Ovary (tissue), 7 donors: ENCODE measurements at regions not wholly inside any gene's neighbourhood (a gene's known extent, or its start where the extent isn't known, plus 50 kb on each side); places are given as distances from the start of the nearest gene placed in this dataset.
"Not testable (repeated sequence)": the region's sequence is repeated elsewhere in the genome, so short reads cannot be mapped to it uniquely, and the experiment has no call there.

Experiments
- DNase-seq, 5 donors: peaks; one replicate each; pipeline ENCODE4 v3.0.0-alpha.2; 2019 to 2020
- H3K27ac ChIP-seq, 2 donors: fragments of 200-600 bp; one replicate each; pipeline versions ENCODE4 v1.5.1 to v1.8.0; 2019 to 2022
- H3K27me3 ChIP-seq: fragments of 200-600 bp; one replicate; pipeline ENCODE4 v1.8.0; 2022
- H3K36me3 ChIP-seq: fragments of 200-600 bp; sonication (generic); one replicate; pipeline ENCODE4 v1.5.1; 2019
- H3K4me1 ChIP-seq: one replicate; pipeline ENCODE4 v1.8.1; 2013; ENCODE audit warnings: mild to moderate bottlenecking, moderate library complexity; ENCODE audit not compliant: insufficient read depth
- H3K4me3 ChIP-seq: fragments of 200-600 bp; sonication (generic); one replicate; pipeline ENCODE4 v1.5.1; 2017
- H3K9me3 ChIP-seq, 2 donors: fragments of 200-600 bp in 1 of 2; sonication (generic) in 1 of 2; one replicate each; pipeline versions ENCODE4 v1.5.1 to v1.8.1; 2013 to 2019; ENCODE audit warnings: mild to moderate bottlenecking in 1 of 2, moderate library complexity in 1 of 2
- EP300 ChIP-seq: sonication (generic); formaldehyde crosslinking; IDR thresholded peaks from one replicate; pipeline ENCODE4 v1.6.1; 2017; ENCODE audit warnings: antibody characterized with exemption
- POLR2A ChIP-seq: fragments of 450-650 bp; IDR thresholded peaks from one replicate; pipeline ENCODE4 v1.6.1; 2017; ENCODE audit warnings: antibody characterized with exemption, mild to moderate bottlenecking, moderate library complexity
- WGBS, 3 donors: extraction: QIAGEN DNeasy Blood & Tissue Kit in 1 of 3; methylation state at CpG; one replicate each; pipeline versions ENCODE4 v1.1.5 to v1.1.7; 2013 to 2017; 5-methylcytosine and 5-hydroxymethylcytosine counted together
- intact Hi-C, 4 donors: fragments of 100-400 bp; cut with DNase I; formaldehyde crosslinking; loops; one replicate each; pipeline versions ENCODE4 v1.11.0 to v1.15.1; 2022 to 2023
- TF ChIP-seq, protein P1 (sequence below), 3 donors: fragments of 450-650 bp in 2 of 3; fragments of 200-600 bp in 1 of 3; IDR thresholded peaks; one replicate each; pipeline versions ENCODE4 v1.5.1 to v1.8.0; 2016 to 2022; ENCODE audit warnings: antibody characterized with exemption in 3 of 3, mild to moderate bottlenecking in 1 of 3
- donor health status: DM: no; HTN: no; CAD: no; lungs with moderate emphysema.
- donor health status: DM: no; HTN: no; CAD: no.
- donor health status: Bipolar disorder and iron deficiency.
- donor health status: DM: no; HTN: no; CAD: no.
- donor health status: DM: yes; HTN: yes; CAD: no.

DNA sequence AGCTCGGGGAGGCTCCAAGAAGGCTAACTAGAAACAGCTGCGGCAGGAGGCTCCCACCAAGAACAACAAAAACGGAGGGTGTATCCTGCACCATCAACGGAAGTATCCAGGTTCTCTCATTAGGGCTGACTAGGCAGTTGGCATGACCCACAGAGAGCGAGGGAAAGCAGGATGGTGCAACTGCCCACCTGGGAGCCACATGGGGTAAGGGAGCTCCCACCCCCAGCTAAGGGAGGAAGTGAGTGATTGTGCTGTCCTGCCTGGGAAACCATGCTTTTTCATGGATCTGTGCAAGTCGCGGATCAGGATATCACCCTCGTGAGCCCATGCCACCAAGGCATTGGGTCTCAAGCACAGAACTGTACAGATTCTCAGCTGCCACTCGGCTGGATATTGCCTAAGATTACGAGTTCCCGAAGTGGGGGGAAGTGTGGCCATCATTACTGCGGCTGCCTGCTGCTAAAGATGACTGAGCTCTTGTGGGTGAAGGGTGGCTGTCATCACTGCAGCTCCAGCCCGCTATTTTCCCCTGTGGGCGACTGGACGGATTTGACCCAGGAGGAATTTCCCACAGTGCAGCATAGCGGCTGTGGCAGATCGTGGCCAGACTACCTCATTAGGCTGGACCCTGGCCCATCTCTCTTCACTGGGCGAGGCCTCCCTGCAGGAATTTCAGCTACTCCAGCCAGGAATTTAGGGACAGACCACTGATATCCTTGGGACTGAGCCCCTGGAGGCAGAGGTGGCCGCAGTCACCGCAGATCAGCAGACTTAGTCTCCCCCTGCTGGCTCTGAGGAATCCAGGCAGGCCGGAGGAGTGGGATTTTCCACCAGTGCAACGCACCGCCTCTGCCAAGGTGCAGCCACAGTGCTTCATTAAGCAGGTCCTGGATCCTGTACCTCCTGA is 515.7 kb downstream of the FRK start:
- no peaks in the 10 kb centered on the region for H3K4me1 ChIP-seq
- WGBS, 3 donors, result 85 to 88% (median 88%) methylated on average over 22 to 23 of the region's 23 CpGs
- H3K9me3 ChIP-seq, result no peaks in the 10 kb centered on the region
- no peak for DNase-seq
- H3K27ac ChIP-seq, result no peak overlapping the region
- intact Hi-C loops, result no loop called here
- no peaks in the 10 kb centered on the region for H3K27me3 ChIP-seq
- no peak overlapping the region for H3K4me3 ChIP-seq
- no peaks in the 10 kb centered on the region for H3K36me3 ChIP-seq
- TF ChIP-seq, protein P1, sequence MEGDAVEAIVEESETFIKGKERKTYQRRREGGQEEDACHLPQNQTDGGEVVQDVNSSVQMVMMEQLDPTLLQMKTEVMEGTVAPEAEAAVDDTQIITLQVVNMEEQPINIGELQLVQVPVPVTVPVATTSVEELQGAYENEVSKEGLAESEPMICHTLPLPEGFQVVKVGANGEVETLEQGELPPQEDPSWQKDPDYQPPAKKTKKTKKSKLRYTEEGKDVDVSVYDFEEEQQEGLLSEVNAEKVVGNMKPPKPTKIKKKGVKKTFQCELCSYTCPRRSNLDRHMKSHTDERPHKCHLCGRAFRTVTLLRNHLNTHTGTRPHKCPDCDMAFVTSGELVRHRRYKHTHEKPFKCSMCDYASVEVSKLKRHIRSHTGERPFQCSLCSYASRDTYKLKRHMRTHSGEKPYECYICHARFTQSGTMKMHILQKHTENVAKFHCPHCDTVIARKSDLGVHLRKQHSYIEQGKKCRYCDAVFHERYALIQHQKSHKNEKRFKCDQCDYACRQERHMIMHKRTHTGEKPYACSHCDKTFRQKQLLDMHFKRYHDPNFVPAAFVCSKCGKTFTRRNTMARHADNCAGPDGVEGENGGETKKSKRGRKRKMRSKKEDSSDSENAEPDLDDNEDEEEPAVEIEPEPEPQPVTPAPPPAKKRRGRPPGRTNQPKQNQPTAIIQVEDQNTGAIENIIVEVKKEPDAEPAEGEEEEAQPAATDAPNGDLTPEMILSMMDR (IDR thresholded peaks at IDR 0.05), result no peak
- TF ChIP-seq POLR2A, result no peak
- TF ChIP-seq EP300, result no peak

DNA sequence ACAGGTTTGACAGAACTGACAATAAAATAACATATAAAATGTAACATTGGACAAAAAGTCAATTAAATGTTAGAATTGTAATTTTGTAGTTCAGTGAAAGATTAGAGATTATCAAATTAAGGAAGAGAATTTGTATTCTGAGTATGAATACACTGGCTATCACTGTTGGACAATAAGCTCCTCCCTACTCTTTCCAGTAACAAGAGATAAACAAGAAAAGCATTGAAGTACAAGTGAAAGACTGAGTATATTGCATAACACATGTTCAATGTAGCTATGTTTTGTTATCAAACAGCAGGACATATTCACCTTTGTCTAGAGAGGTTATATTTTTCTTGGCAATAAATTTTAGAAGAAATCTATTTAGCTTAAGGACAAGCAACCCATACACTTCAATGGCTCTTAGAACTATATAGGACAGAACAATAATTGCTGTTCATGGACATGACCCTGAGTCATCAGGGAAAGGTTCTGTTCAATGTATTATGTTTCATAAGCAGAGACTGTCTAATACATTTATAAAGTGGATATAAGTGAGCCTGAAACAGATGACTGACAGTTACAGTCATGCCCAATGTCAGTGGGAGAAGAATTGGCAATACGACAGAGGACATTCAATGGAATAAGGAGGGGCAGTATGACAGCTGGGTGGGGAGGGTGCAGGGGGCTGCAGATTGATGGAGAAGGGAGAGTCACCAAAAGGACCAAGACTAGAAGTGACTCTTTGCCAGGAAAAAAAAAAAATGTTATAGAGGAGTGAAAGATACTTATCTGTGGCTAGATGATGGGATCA is 520.4 kb downstream of the FRK start:
- H3K36me3 ChIP-seq, result no peaks in the 10 kb centered on the region
- H3K9me3 ChIP-seq, result no peaks in the 10 kb centered on the region
- TF ChIP-seq EP300, result no peak
- no peak for TF ChIP-seq POLR2A
- TF ChIP-seq, protein P1 (IDR thresholded peaks at IDR 0.05), result no peak
- H3K27me3 ChIP-seq, result no peaks in the 10 kb centered on the region
- H3K4me1 ChIP-seq, result no peaks in the 10 kb centered on the region
- H3K27ac ChIP-seq, result no peak overlapping the region
- 79 to 95% (median 89%) methylated on average over 1 of the region's 1 CpG for WGBS, 3 donors
- H3K4me3 ChIP-seq, result no peak overlapping the region
- DNase-seq, result no peak
- intact Hi-C loops, result no loop called here

DNA sequence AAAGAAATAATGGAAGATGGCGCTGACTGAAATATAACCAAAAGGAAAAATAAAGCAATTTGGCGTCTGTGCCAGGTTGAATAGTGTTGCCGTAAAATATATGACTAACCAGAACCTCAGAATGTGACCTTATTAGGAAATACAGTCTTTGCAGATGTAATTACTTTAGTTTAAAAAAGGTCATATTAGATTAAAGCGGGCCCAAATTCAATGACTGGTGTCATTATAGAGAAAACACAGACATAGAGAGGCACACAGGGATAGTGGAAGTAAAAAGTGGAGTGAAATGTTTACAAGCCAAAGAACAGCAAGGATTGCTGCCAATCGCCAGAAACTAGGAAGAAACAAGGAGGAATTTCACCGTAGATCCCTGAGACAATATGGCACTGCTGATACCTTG is 521.2 kb downstream of the FRK start:
- 88 to 92% (median 89%) methylated on average over 6 of the region's 6 CpGs for WGBS, 3 donors
- TF ChIP-seq POLR2A, result no peak
- no peak for TF ChIP-seq EP300
- TF ChIP-seq, protein P1 (IDR thresholded peaks at IDR 0.05), result no peak

DNA sequence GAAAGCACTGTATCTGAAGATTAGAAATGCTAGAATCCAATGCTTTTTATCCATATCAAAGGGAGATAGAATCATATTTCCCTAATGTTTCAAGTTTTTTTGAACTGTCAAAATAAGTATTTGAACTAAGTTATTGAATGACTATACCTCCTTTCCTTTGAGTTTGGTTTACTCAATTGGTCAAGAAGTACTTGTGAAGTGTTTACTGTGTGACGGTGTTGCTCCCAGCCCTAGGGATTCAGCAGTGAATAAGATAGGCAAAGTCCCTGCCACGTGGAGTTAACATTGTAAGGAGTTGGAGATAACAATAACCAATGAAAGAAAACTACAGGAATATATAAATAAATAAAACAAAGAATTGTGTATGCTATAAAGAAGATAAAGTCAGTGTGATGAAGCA is 535.9 kb downstream of the FRK start:
- Histone ChIP-seq H3K9me3 (no peaks in the 10 kb centered on the region), H3K4me1 (no peaks in the 10 kb centered on the region), H3K36me3 (no peaks in the 10 kb centered on the region), H3K27me3 (no peaks in the 10 kb centered on the region), H3K4me3 (no peak overlapping the region), H3K27ac (no peak overlapping the region)
- TF ChIP-seq EP300 (no peak), POLR2A (no peak)
- TF ChIP-seq, protein P1 (IDR thresholded peaks at IDR 0.05), result no peak
- 51 to 63% (median 56%) methylated on average over 2 of the region's 2 CpGs for WGBS, 3 donors
- no peak for DNase-seq
- intact Hi-C loops, result no loop called here

More for the DNA sequence above, 521.2 kb downstream of the FRK start:
- Histone ChIP-seq H3K4me1 (no peaks in the 10 kb centered on the region), H3K36me3 (no peaks in the 10 kb centered on the region), H3K27me3 (no peaks in the 10 kb centered on the region), H3K27ac (no peak overlapping the region), H3K4me3 (no peak overlapping the region), H3K9me3 (no peaks in the 10 kb centered on the region)
- intact Hi-C loops, result no loop called here
- no peak for DNase-seq

DNA sequence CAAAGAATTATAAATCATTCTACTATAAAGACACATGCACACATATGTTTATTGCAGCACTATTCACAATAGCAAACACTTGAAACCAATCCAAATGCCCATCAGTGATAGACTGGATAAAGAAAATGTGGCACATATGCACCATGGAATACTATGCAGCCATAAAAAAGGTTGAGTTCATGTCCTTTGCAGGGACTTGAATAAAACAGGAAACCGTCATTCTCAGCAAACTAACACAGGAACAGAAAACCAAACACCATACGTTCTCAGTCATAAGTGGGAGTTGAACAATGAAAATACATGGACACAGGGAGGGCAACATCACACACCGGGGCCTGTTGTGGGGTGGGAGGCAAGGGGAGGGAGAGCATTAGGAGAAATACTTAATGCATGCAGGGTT is 538.9 kb downstream of the FRK start:
- H3K27ac ChIP-seq, H3K4me1 ChIP-seq, intact Hi-C loops, H3K9me3 ChIP-seq, DNase-seq, H3K27me3 ChIP-seq, H3K4me3 ChIP-seq, H3K36me3 ChIP-seq: not testable (repeated sequence)
- 71 to 85% (median 72%) methylated on average over 3 of the region's 3 CpGs for WGBS, 3 donors
